ENCODE measurements at regions not wholly inside any gene's neighbourhood (a gene's known extent, or its start where the extent isn't known, plus 50 kb on each side); places are given as distances from the start of the nearest gene placed in this dataset.

DNA sequence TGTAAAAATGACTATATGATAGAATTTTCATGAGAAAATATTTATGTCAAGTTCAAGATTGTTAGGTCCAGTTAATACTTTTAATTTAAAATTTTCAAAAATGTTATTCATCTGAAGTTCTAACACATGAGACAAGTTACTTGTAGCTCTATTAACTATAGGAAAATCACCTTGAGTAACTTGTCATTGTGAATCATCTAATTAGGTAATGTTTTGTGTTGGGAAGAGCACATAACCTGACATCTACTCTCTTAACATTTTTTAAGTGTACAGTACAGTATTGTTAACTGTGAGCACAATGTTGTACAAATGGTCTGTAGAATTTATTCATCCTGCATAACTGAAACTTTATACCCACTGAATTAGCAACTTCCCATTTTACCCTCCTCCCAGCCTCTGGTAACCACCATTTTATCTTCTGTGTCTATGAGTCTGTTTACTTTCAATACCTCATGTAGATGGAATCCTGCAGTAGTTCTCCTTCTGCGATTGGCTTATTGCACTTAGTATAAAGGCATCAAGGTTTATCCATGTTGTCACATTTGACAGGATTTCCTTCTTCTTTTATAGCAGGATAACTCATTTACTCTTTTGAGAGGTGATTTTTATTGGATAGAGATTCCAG, 54.6 kb downstream of the ARL4A start:
- no peak for DNase-seq

DNA sequence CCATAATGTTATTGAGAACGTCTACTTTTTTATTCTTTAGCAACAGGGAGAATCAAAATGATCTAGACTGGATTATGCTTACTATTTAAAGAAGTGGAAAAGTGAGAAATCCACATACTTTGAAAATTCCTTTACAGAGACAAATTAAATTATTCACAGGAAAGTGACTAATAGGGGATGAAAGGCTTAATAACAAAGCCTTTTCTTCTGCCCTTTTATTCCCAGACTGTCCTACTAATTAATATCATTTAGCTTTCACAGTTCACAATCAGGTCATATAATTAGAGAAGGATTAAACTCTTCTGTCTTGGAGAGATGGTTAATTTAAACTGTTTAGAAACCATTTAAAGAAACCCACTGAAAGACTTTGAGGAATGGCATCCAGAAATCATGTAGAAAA, 58.8 kb downstream of the ARL4A start:
- no peak for DNase-seq

GRCh38 chr7:12747687-12748306, 60.4 kb downstream of the ARL4A start:
- no peak for DNase-seq

- no peak for DNase-seq
Observed at GRCh38 chr7:12749069-12749468, 61.6 kb downstream of the ARL4A start.

DNA sequence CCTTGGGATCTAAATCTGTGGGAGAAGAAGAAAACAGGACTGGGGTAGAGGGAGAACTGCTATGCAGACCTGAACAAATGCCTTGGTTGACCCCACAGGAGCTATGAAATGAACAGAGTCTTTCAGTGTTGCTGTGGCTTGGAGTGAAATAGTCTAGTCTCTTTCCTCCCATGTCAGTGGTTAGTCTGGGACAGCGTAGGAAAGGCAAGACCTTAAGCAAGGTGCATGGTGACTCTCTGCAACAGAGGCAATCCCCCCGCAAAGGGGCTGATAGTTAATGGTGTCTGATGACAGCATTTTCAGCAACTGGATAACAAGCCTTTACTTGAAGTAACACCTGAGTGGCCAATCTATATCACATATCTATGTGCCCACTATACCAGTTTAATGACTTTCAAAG, 62.3 kb downstream of the ARL4A start:
- DNase-seq, result no peak

DNA sequence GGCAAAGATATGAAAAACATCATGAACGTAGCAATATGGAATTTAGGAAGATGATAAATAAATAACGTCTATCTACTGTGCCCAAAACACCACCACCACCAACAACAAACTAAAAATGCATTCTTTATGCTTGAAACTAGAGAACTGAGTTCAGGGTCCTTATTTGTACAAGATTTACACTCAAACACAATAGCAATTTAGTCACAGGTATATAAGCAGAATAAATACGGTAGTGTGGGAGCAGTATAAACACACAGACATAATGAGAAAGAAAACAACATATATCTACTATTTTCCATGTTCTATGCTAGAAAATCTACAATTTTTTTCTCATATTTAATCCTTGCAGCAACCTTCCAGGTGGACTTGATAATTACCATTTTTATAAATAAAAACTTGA, 64.3 kb downstream of the ARL4A start:
- no peak for DNase-seq

DNA sequence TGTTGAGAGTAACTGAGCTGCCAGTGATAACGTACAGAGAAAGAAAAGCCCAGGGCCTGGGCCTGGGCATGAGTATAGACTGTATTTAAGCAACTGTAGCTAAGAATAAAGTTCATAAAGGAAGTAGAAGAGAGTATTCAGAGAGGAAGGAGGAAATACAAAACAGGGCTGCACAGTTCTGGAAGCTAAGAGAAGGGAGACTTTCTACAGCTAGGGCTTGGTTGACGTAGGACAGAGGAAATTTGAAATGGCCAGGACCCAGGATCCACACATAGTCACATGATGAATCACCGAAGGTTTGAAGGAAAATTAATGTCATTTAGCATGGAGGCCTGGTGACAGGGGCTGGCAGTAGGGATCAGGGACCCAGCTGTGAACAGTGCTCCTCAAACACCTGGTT, 66.7 kb downstream of the ARL4A start:
- DNase-seq, result no peak

DNA sequence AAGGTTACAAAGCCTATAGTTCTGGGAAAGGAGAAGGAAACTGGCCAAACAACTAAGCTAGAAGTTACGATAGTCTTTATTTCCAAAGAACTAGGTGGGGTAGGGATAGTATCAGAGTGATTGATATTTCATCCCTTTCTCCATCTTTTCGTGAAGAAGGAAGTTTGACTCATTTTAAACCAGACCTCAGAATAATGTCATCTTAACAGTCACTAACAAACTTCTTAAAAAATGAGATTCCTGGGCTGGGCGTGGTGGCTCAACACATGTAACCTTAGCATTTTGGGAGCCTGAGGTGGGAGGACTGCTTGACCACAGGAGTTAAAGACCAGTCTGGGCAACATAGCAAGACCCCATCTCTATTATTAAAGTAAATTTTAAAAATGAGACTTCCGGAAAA, 69.4 kb downstream of the ARL4A start:
- DNase-seq, result peak; percentile 28

DNA sequence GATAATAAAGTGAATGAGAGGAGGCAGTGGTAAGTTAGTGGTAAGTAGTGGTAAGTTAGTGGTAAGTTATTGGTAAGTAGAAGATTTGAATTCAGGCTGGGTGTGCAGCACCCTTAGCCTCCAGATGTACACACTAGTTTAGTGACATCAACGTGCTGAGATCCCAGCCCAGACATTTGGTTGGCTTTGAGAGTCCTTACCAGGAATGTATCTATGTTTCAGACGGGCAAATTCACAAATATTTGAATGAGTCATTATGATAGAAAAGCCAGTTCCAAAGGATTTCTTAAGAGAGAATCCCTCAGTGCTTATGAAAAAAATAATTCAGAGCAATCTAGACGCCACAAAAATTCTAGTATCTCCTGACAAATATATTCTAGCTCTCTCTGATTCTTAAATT, 70.0 kb downstream of the ARL4A start:
- DNase-seq, result peak; percentile 80

- DNase-seq, result no peak
Observed at GRCh38 chr7:12759151-12759550, 71.7 kb downstream of the ARL4A start.

GRCh38 chr7:12761111-12761510, 73.7 kb downstream of the ARL4A start:
- no peak for DNase-seq

DNA sequence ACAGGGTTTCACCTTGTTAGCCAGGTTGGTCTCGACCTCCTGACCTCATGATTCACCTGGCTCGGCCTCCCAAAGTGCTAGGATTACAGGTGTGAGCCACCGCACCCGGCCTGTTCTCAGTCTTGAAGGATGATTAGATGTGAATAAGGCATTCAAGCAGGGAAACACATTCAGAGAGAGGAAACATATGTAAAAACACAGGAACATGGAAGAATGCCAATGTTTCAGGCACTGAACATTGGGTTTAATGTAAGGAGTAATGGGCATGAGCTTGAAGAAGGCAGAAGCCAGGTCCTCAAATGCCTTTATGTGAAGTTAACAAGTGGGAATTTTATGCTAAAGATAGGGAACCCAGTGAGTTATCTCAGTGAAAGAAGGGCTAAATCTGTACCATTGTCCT, 74.3 kb downstream of the ARL4A start:
- DNase-seq, result no peak

- no peak for DNase-seq
Observed at GRCh38 chr7:12764458-12764891, 77.0 kb downstream of the ARL4A start.

DNA sequence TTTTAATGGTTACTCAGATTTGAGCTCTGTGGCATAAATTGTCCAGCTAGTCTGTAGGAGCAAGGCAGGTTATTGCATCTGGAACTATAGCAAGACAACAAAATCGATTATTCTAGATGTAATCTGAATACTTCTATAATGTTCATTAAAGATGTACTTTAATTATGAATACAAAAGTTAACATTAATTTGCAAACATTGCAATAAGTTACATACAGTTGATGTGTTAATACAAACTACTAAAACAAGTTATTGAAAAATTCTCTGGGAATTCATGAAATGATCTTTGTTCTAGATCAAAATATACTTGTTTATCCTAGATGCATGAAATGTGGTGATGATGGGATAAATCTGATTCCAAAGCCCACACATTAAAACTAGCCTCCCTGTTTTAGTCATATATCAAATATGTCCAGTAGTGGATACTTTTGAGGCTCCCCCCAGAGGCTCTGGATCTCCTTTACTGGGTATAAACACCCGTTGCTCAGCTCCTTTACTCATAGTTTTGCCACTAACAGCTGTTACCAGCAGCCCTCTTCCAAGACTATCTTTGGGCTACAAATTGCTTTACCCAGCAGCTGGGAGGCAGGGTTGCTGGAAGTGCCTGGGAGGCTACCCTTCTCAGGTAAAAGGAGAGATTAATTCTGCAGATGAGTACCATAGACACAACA, 78.1 kb downstream of the ARL4A start:
- no peak for DNase-seq

GRCh38 chr7:12766416-12766815, 79.0 kb downstream of the ARL4A start:
- no peak for DNase-seq

- no peak for DNase-seq
Observed at GRCh38 chr7:12768948-12769347, 81.5 kb downstream of the ARL4A start.

DNA sequence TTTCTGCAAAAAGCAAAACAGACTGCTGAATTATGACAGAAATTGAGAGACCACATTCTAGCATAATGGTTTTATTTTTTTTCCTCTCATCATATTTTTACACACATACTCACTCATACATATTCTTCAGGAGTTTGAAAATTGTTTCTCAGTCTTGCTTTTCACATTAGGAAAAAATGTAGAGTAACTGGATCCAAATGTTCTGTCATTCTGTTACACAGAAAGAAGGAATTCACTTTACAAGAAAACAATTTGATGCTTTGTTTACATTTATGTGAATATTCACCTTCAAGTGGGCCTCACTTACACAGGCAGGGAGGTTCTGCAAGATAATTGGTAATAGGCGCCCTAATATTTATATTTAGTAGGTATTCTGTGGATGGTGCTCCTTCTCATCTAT, 82.0 kb downstream of the ARL4A start:
- DNase-seq, result no peak

- DNase-seq, result peak; percentile 27
Observed at GRCh38 chr7:12770227-12770975, 83.0 kb downstream of the ARL4A start.

GRCh38 chr7:12771378-12771877, 84.0 kb downstream of the ARL4A start:
- DNase-seq, result peak; percentile 33

DNA sequence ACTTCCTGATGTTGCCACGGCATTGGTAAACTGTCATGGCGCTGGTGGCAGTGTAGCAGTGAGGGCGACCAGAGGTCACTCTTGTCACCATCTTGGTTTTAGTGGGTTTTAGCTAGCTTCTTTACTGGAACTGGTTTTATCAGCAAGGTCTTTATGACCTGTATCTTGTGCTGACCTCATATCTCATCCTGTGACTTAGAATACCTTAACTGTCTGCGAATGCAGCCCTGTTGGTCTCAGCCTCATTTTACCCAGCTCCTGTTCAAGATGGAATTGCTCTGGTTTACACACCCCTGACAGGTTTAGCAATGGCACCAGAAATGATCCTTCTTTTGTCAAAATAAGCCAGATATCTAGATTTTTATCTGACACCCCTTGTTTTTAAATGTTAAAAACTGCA, 85.3 kb downstream of the ARL4A start:
- no peak for DNase-seq

DNA sequence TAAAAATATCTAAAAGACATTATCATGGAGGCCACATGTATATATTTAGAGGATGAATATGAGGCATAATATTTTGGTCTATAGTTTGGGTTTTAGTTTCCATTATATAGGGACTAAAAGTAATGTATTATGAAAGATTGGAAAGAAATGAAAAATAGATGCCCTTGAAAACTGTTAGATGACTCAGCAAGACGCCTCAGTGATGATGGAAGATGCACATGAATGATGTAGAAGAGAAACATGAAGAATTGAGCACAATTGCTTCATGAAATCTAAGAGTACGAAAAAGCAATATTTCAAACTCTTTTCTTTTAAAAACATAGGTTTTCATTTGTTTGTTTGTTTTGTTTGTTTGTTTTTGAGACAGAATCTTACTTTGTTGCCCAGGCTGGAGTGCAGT, 89.8 kb downstream of the ARL4A start:
- DNase-seq, result no peak

DNA sequence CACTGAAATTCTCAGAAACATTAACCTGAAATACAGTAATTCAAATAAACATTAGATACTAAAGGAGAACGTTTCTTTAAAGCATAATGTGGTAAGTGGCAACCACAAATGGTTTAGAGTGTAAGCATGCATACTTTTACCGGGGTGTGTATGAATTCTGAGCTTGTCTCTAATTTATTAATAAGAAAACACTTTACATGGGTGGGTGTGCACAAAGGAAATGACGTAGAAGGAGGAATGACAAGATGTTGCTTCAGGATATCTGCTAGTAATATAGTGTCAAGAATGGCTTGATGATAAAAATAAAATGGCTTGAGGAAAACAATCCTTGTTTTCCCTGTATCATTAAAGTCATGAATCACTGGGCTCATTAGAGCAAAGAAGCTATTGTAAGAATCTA, 92.5 kb downstream of the ARL4A start:
- no peak for DNase-seq

- peak; percentile 15 for DNase-seq
Observed at GRCh38 chr7:12783421-12784095, 96.1 kb downstream of the ARL4A start.
